ENCODE measurements at regions not wholly inside any gene's neighbourhood (a gene's known extent, or its start where the extent isn't known, plus 50 kb on each side); places are given as distances from the start of the nearest gene placed in this dataset.

DNA sequence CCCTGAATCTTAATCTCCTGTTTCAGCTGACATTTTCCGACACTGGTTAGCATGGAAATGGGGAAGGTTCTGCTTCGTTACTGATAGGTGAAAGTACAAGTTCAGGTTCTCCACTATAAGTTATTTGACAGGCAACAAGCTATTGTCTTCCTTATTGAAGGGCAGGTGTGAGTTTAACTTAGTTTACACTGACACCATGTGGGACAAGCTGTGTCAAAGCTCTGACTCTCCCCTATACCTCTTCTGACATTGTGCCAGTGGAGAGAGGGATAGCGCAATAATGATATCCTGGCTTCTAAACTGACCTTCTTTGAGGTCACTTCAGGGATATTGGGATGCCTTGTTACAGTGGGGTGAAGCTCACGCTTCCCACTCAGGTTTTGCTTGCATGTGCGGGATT lies 587.0 kb upstream of the SLITRK5 start:
- TF ChIP-seq MYC (IDR thresholded peaks at IDR 0.05; ENCODE audit: low read depth, low read length) = no peak
- TF ChIP-seq POLR2A (IDR thresholded peaks at IDR 0.05; ENCODE audit: low read depth, low read length) = no peak
- TF ChIP-seq, protein P1, sequence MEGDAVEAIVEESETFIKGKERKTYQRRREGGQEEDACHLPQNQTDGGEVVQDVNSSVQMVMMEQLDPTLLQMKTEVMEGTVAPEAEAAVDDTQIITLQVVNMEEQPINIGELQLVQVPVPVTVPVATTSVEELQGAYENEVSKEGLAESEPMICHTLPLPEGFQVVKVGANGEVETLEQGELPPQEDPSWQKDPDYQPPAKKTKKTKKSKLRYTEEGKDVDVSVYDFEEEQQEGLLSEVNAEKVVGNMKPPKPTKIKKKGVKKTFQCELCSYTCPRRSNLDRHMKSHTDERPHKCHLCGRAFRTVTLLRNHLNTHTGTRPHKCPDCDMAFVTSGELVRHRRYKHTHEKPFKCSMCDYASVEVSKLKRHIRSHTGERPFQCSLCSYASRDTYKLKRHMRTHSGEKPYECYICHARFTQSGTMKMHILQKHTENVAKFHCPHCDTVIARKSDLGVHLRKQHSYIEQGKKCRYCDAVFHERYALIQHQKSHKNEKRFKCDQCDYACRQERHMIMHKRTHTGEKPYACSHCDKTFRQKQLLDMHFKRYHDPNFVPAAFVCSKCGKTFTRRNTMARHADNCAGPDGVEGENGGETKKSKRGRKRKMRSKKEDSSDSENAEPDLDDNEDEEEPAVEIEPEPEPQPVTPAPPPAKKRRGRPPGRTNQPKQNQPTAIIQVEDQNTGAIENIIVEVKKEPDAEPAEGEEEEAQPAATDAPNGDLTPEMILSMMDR (IDR thresholded peaks at IDR 0.05; ENCODE audit: extremely low read depth in 1 of 2, insufficient read depth in 1 of 2, low read depth in 1 of 2, low read length in 2 of 2) = no peak
- no peak for TF ChIP-seq FOS (IDR thresholded peaks at IDR 0.05; ENCODE audit: borderline replicate concordance, insufficient read depth, low read length)
- no peak for TF ChIP-seq POLR2AphosphoS5 (IDR thresholded peaks at IDR 0.05; ENCODE audit: insufficient read depth, low read depth, low read length)
